ENCODE measurements at regions not wholly inside any gene's neighbourhood (a gene's known extent, or its start where the extent isn't known, plus 50 kb on each side); places are given as distances from the start of the nearest gene placed in this dataset.

DNA sequence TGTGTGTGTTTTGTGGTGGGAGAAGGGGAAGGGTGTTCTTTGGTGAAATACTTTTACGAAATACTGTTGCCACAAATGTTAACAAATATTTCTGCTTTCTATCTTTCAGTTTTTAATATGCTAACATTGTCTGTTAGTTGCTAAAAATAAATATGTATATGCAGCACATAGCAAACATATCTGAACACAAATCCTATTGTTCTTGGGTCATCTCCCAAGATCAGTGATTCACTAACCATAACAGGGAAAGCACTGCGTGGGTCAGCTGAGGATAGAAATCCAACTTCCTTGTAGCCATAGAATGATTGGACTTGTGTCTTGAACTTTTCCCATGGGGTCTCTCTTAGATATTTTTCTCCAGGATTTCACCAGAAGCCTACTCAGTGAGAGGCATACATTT is 250.3 kb upstream of the FAM47A start:
- no peak overlapping the region for H3K4me2 ChIP-seq (ENCODE audit: low read length)
- no peaks in the 10 kb centered on the region for H3K79me2 ChIP-seq (ENCODE audit: insufficient read depth, low read length)
- POLR2A ChIA-PET: no interaction called here
- no peak overlapping the region for H3K4me3 ChIP-seq (replicated peaks in 1 of 2; ENCODE audit: low read depth in 1 of 2, low read length in 2 of 2)
- H2AFZ ChIP-seq (ENCODE audit: low read depth, low read length, poor library complexity, severe bottlenecking): no peak overlapping the region
- H3K9ac ChIP-seq (ENCODE audit: low read length): no peak overlapping the region
- CTCF ChIA-PET: no interaction called here
- RAD21 ChIA-PET (ENCODE audit: low non-redundant PET in 1 of 2, low total read pairs in 2 of 2, uncharacterized antibody in 2 of 2, unreplicated experiment in 2 of 2): no interaction called here
- no peaks in the 10 kb centered on the region for H3K27me3 ChIP-seq (ENCODE audit: insufficient read depth, low read length)
- H3K9me3 ChIP-seq (ENCODE audit: control insufficient read depth in 1 of 2, insufficient read depth in 1 of 2, low read depth in 1 of 2, low read length in 2 of 2): no peaks in the 10 kb centered on the region
- H3K4me1 ChIP-seq (ENCODE audit: control insufficient read depth in 1 of 2, insufficient read depth in 2 of 2, low read length in 2 of 2): no peaks in the 10 kb centered on the region
- DNase-seq (ENCODE audit: low read depth, low spot score) (no peak), ATAC-seq (no peak)
- no peaks in the 10 kb centered on the region for H3K9me2 ChIP-seq (ENCODE audit: insufficient read depth)
- H3K27ac ChIP-seq (ENCODE audit: low read depth, low read length): no peak overlapping the region
- no TSS peak for BruUV-seq (replicated peaks)
- no peaks in the 10 kb centered on the region for H4K20me1 ChIP-seq (ENCODE audit: insufficient read depth)
- H3K36me3 ChIP-seq (ENCODE audit: control insufficient read depth in 1 of 2, insufficient read depth in 2 of 2, low read length in 2 of 2): no peaks in the 10 kb centered on the region
- TF ChIP-seq JUND (IDR thresholded peaks at IDR 0.05) (no peak), SRF (IDR thresholded peaks at IDR 0.05; ENCODE audit: low read depth) (no peak), ELF1 (IDR thresholded peaks at IDR 0.05; ENCODE audit: borderline replicate concordance, low read depth) (no peak), EZH2phosphoT487 (IDR thresholded peaks at IDR 0.05; ENCODE audit: borderline replicate concordance) (no peak), CEBPB (IDR thresholded peaks at IDR 0.05; ENCODE audit: low read depth) (no peak), POLR2AphosphoS5 (IDR thresholded peaks at IDR 0.05; ENCODE audit: low read depth, low read length) (no peak), RAD21 (IDR thresholded peaks at IDR 0.05; ENCODE audit: low read depth) (no peak), POLR2A (IDR thresholded peaks at IDR 0.05; ENCODE audit: borderline replicate concordance, extremely low read depth, insufficient read depth, insufficient read length) (no peak), TCF7L2 (IDR thresholded peaks at IDR 0.05; ENCODE audit: borderline replicate concordance, extremely low read depth, insufficient read depth, insufficient read length) (no peak), ZBTB33 (IDR thresholded peaks at IDR 0.05; ENCODE audit: extremely low read depth, insufficient replicate concordance, low read length) (no peak), FOSL1 (IDR thresholded peaks at IDR 0.05; ENCODE audit: low read depth) (no peak), EZH2 (IDR thresholded peaks at IDR 0.05) (no peak), CBX3 (IDR thresholded peaks at IDR 0.05; ENCODE audit: low read depth) (no peak), ZNF274 (IDR thresholded peaks at IDR 0.05; ENCODE audit: low read depth, low read length) (no peak), SP1 (IDR thresholded peaks at IDR 0.05; ENCODE audit: low read depth) (no peak)
- TF ChIP-seq, protein P1, sequence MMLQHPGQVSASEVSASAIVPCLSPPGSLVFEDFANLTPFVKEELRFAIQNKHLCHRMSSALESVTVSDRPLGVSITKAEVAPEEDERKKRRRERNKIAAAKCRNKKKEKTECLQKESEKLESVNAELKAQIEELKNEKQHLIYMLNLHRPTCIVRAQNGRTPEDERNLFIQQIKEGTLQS (IDR thresholded peaks at IDR 0.05): no peak
- TF ChIP-seq, protein P2, sequence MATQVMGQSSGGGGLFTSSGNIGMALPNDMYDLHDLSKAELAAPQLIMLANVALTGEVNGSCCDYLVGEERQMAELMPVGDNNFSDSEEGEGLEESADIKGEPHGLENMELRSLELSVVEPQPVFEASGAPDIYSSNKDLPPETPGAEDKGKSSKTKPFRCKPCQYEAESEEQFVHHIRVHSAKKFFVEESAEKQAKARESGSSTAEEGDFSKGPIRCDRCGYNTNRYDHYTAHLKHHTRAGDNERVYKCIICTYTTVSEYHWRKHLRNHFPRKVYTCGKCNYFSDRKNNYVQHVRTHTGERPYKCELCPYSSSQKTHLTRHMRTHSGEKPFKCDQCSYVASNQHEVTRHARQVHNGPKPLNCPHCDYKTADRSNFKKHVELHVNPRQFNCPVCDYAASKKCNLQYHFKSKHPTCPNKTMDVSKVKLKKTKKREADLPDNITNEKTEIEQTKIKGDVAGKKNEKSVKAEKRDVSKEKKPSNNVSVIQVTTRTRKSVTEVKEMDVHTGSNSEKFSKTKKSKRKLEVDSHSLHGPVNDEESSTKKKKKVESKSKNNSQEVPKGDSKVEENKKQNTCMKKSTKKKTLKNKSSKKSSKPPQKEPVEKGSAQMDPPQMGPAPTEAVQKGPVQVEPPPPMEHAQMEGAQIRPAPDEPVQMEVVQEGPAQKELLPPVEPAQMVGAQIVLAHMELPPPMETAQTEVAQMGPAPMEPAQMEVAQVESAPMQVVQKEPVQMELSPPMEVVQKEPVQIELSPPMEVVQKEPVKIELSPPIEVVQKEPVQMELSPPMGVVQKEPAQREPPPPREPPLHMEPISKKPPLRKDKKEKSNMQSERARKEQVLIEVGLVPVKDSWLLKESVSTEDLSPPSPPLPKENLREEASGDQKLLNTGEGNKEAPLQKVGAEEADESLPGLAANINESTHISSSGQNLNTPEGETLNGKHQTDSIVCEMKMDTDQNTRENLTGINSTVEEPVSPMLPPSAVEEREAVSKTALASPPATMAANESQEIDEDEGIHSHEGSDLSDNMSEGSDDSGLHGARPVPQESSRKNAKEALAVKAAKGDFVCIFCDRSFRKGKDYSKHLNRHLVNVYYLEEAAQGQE (IDR thresholded peaks at IDR 0.05; ENCODE audit: low read depth): no peak
- TF ChIP-seq, protein P3, sequence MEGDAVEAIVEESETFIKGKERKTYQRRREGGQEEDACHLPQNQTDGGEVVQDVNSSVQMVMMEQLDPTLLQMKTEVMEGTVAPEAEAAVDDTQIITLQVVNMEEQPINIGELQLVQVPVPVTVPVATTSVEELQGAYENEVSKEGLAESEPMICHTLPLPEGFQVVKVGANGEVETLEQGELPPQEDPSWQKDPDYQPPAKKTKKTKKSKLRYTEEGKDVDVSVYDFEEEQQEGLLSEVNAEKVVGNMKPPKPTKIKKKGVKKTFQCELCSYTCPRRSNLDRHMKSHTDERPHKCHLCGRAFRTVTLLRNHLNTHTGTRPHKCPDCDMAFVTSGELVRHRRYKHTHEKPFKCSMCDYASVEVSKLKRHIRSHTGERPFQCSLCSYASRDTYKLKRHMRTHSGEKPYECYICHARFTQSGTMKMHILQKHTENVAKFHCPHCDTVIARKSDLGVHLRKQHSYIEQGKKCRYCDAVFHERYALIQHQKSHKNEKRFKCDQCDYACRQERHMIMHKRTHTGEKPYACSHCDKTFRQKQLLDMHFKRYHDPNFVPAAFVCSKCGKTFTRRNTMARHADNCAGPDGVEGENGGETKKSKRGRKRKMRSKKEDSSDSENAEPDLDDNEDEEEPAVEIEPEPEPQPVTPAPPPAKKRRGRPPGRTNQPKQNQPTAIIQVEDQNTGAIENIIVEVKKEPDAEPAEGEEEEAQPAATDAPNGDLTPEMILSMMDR (IDR thresholded peaks at IDR 0.05 in 2 of 3, conservative IDR thresholded peaks at IDR 0.05 in 1 of 3; ENCODE audit: borderline replicate concordance in 1 of 3, insufficient read depth in 1 of 3, low read depth in 2 of 3, low read length in 2 of 3): no peak
- intact Hi-C loops (cut with micrococcal nuclease): no loop called here

Data from HCT116 (cell line).